ENCODE measurements at regions not wholly inside any gene's neighbourhood (a gene's known extent, or its start where the extent isn't known, plus 50 kb on each side); places are given as distances from the start of the nearest gene placed in this dataset.
A peak's percentile ranks its signal among the peaks of the same experiment; 100 is the strongest.

DNA sequence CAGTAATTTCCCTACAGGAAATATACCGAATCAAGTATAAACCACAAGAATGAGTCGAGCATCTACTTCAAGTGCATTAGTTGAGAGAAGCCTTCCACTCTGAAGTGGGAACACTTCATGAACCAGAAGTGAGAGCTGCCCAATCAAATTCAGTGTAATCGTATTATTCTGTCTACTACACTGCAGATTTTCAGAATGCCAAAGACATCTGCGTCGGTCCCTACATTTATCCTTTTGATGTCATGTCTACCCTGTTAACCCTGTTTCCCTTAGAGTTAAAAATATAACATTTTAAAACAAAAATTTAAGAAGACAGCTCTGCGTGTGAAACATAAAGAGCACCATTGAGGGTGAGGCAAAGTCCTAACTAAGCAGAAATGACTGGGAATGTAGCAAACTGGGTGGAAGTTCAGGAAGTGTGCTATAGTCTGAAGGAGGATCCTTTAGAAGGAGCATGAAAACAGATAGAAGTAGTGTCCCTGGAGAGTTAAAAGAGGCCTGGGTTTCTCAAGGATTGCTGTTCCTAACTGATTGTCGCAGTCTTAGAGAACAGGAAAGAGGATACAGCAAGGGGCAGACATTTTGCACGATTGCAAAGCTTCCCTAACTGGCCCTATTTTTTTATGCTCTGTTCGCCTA, 291.2 kb downstream of the PTPRC start:
- no peaks in the 10 kb centered on the region for H3K4me1 ChIP-seq (ENCODE audit: control insufficient read depth, insufficient read depth, low read length)
- H3K27me3 ChIP-seq (ENCODE audit: control insufficient read depth, insufficient read depth, low read length) = no peaks in the 10 kb centered on the region
- no peak overlapping the region for H3K4me3 ChIP-seq (ENCODE audit: low read length)
- 67% methylated on average over 6 of the region's 9 CpGs for WGBS (ENCODE audit: insufficient coverage, low lambda C conversion rate)
- H3K9me3 ChIP-seq (ENCODE audit: control insufficient read depth, low read depth, low read length) = no peaks in the 10 kb centered on the region
- no peaks in the 10 kb centered on the region for H3K36me3 ChIP-seq (ENCODE audit: control insufficient read depth, insufficient read depth, low read length)
- peak overlapping the region; percentile 28 for H3K27ac ChIP-seq (ENCODE audit: low read length)
- DNase-seq = peak in 1 of 2 donors; percentile 25

DNA sequence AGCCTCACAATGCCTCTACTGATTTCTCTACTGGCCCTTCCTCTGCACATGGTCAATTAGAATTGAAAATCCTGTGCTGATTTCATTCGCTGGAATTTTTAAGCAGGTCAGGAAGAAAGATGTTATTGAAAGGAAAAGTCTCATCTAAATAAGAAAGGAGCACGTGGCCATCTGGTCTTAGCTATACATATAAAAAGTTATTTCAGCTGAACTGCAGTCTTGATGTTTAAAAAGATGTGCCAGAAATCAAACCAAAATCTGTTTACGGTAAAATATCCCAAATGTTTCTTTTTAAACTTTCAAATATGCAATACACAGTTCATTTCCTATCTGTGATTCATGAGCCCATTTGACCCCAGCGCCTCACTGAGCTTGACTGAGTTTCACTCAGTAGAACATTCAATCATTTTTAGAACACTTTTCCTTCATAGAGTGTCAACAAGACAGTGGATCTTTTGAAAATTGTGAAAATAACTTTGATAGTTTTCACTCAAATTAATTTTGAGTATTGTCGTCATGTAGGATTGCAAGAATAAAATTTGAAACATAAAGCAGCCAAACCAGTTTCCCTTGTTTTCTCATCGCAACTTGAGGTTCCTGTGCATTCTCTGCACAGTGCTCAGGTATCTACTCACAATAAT, 293.6 kb downstream of the PTPRC start:
- Histone ChIP-seq H3K9me3 (ENCODE audit: control insufficient read depth, low read depth, low read length) (no peaks in the 10 kb centered on the region), H3K27ac (ENCODE audit: low read length) (no peak overlapping the region), H3K4me3 (ENCODE audit: low read length) (no peak overlapping the region), H3K4me1 (ENCODE audit: control insufficient read depth, insufficient read depth, low read length) (no peaks in the 10 kb centered on the region), H3K27me3 (ENCODE audit: control insufficient read depth, insufficient read depth, low read length) (no peaks in the 10 kb centered on the region), H3K36me3 (ENCODE audit: control insufficient read depth, insufficient read depth, low read length) (no peaks in the 10 kb centered on the region)
- no peak for DNase-seq
- 71% methylated on average over 3 of the region's 6 CpGs for WGBS (ENCODE audit: insufficient coverage, low lambda C conversion rate)

DNA sequence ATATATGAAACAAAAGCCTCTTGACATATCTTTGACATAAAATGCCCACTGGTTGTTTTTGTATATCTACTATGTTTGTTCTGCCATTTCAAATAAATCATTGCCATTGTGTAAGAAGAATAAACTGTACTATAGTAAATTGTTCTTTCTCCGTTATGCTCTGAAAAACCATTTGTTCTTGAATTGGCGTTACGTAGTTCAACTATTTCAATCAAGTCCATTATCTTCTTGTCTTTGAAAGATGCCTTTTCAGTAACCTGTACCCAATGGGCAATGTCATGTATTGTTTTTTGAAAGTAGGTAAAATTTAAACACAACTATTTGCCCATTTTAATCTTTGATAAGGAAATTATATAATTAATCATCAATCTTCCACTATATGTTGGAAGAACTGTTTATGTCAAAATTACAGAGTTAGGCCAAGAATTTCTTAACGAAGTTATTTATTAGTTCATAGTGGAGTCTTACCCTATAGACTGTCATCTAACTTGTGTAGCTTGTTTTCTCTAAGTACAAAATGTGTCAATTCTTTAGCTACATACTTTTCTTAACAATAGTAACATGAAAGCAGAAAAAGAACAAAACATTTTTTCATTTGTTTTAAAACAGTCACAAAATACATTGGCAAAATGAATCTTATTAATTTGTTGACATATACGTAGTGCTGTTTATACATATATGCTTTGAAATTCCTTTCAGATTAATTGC, 294.8 kb downstream of the PTPRC start:
- Histone ChIP-seq H3K36me3 (ENCODE audit: control insufficient read depth, insufficient read depth, low read length) (no peaks in the 10 kb centered on the region), H3K4me1 (ENCODE audit: control insufficient read depth, insufficient read depth, low read length) (no peaks in the 10 kb centered on the region), H3K27me3 (ENCODE audit: control insufficient read depth, insufficient read depth, low read length) (no peaks in the 10 kb centered on the region), H3K9me3 (ENCODE audit: control insufficient read depth, low read depth, low read length) (no peaks in the 10 kb centered on the region), H3K4me3 (ENCODE audit: low read length) (peak overlapping the region; percentile 60), H3K27ac (ENCODE audit: low read length) (no peak overlapping the region)
- 86% methylated on average over 4 of the region's 5 CpGs for WGBS (ENCODE audit: insufficient coverage, low lambda C conversion rate)
- no peak for DNase-seq

DNA sequence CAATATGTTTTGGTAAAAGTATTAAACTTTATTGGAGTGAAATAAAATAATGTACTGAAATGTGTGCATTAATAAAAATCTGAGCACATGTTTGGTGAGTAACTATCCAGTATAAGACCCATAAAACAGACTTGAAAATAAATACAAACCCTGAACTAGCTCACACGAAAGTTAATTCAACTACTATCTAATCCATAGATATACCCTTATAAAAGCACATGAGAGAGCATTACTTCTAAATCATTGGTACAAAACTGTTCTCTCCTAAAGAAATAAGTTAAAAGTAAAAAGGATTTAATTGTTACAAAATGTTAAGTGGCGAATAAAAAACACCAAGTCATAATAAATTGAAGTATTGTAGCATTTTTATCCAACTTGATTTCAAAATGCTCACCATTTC, 295.6 kb downstream of the PTPRC start:
- Histone ChIP-seq H3K4me3 (ENCODE audit: low read length) (peak overlapping the region; percentile 60), H3K4me1 (ENCODE audit: control insufficient read depth, insufficient read depth, low read length) (no peaks in the 10 kb centered on the region), H3K27me3 (ENCODE audit: control insufficient read depth, insufficient read depth, low read length) (no peaks in the 10 kb centered on the region), H3K9me3 (ENCODE audit: control insufficient read depth, low read depth, low read length) (no peaks in the 10 kb centered on the region), H3K27ac (ENCODE audit: low read length) (peak overlapping the region; percentile 29), H3K36me3 (ENCODE audit: control insufficient read depth, insufficient read depth, low read length) (no peaks in the 10 kb centered on the region)
- no peak for DNase-seq
- WGBS (ENCODE audit: insufficient coverage, low lambda C conversion rate) = no CpG with 5 or more reads among the region's 2 CpGs

DNA sequence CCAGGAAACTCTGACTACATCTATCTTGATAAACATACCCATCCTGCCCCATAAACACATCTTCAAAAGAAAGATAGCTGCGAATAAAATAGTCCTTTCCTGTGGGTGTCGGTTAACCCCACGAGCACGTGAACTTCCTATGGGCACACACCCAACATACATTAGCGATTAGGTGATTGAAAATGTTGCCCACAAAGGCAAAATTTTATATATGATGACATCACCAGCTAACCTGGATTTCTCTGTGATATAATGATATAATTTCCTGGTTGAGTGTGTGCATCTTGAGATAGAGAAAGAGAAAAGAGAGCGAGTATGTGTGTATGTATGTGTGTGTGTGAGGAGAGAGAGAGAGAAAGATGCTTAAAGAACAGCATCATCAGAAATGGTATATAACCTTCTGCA, 296.1 kb downstream of the PTPRC start:
- peak in 1 of 2 donors; percentile 38 for DNase-seq
- no peaks in the 10 kb centered on the region for H3K4me1 ChIP-seq (ENCODE audit: control insufficient read depth, insufficient read depth, low read length)
- peak overlapping the region; percentile 38 for H3K27ac ChIP-seq (ENCODE audit: low read length)
- no peaks in the 10 kb centered on the region for H3K36me3 ChIP-seq (ENCODE audit: control insufficient read depth, insufficient read depth, low read length)
- no peaks in the 10 kb centered on the region for H3K27me3 ChIP-seq (ENCODE audit: control insufficient read depth, insufficient read depth, low read length)
- no CpG with 5 or more reads among the region's 6 CpGs for WGBS (ENCODE audit: insufficient coverage, low lambda C conversion rate)
- peak overlapping the region; percentile 60 for H3K4me3 ChIP-seq (ENCODE audit: low read length)
- no peaks in the 10 kb centered on the region for H3K9me3 ChIP-seq (ENCODE audit: control insufficient read depth, low read depth, low read length)

DNA sequence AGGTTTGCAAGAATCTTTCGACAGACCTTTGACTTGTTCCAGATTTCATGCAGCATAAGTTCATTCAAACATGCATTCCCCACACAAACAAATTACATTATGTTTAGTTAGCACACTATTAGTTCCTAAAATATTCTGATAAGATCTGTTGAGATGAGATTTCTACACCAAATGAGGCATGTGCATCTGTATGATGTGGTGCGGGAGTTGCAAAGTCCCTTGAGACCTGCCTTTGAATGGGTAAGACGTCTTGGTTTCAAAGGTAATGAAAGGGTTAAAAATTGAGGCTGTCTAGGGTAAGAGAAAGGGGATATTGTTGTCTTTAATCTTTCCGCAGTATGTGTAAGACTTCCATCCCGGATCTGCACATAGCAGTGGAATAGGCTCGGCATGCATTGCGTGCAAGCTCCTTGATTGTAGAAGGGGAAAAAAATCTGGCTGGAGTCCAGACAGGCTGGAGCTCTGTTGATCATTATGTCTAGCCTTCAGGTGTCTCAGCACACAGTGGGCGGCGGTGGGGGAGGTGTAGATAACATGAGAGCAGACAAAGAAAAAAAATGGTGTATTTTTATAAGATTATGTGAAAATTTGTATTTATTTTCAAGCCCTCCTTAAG, 296.6 kb downstream of the PTPRC start:
- DNase-seq = peak; percentile 69 to 77
- Histone ChIP-seq H3K9me3 (ENCODE audit: control insufficient read depth, low read depth, low read length) (no peaks in the 10 kb centered on the region), H3K4me3 (ENCODE audit: low read length) (peak overlapping the region; percentile 60), H3K36me3 (ENCODE audit: control insufficient read depth, insufficient read depth, low read length) (no peaks in the 10 kb centered on the region), H3K27me3 (ENCODE audit: control insufficient read depth, insufficient read depth, low read length) (no peaks in the 10 kb centered on the region), H3K4me1 (ENCODE audit: control insufficient read depth, insufficient read depth, low read length) (no peaks in the 10 kb centered on the region), H3K27ac (ENCODE audit: low read length) (peak overlapping the region; percentile 38)
- WGBS (ENCODE audit: insufficient coverage, low lambda C conversion rate) = 0% methylated on average over 2 of the region's 9 CpGs

DNA sequence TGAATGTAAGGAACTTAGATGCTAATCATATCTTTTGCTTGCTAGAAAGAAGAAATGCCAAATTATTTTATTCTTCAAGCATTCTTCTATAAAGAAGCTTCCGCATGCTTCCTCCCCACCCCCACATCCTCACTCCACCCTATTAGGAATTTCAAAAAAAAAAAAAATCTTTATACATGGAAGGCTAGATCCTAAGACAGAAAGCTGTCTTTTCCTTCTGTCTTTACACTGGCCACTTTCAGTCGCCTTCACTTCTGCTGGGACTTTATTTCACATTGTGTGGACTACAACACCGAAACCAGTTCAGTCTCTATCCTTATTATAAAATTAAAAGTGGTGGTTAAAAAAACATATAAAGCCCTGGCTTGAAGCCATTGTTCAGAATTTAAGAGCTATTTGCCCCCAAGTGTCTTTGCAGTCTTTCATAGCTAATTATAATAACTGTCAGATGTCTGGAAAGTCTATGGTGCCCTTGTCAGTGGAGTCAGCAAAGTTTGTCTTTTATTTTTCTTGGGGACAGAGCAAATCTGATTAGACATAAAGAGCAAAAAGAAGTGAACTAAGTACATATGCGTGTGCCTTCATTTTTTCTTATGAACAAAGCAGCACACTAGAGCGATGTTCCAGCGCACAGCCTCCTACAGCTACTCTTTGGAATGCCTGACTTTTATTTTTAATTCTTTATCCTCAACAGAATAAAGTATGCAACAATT, 297.7 kb downstream of the PTPRC start:
- no peak for DNase-seq
- WGBS (ENCODE audit: insufficient coverage, low lambda C conversion rate) = 53% methylated on average over 2 of the region's 6 CpGs
- Histone ChIP-seq H3K4me1 (ENCODE audit: control insufficient read depth, insufficient read depth, low read length) (no peaks in the 10 kb centered on the region), H3K9me3 (ENCODE audit: control insufficient read depth, low read depth, low read length) (no peaks in the 10 kb centered on the region), H3K27ac (ENCODE audit: low read length) (peak overlapping the region; percentile 77), H3K36me3 (ENCODE audit: control insufficient read depth, insufficient read depth, low read length) (no peaks in the 10 kb centered on the region), H3K27me3 (ENCODE audit: control insufficient read depth, insufficient read depth, low read length) (no peaks in the 10 kb centered on the region), H3K4me3 (ENCODE audit: low read length) (peak overlapping the region; percentile 60)

DNA sequence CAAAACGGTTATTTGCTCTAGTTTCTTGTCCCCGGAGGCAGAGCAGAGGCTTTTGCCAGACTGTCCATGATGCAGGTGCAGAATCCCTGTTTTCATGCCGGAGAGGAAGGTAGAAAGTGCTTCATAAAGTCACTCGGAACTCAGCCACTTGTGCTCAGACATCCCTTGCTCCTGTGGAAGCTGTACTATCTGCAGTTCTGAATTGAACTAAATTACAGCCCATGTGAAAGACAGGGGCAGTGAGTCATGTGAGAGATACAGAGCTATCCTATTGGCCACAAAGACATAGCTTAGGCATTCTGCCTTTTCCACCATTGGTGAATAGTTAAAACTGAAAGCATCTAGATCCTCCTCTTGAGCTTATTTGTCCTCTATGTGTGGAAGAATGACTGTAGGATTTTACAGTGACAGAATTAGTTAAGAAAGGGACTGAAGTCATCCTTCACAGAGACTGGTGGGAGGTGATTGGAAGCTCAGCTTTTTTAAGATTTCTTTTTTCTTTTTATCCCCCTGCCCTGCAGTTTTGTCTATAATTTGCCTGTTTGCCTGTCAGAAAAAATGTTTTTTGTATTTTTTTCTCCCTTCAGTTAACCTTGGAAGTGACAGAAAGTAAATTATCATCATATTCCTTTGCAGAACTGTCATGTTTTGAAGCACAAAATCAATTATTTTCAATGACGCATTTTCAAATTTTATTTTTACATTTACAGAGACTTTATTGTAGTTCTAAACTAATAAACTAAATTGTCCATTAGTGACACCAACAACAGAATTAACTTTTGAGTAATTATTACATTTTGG, 298.6 kb downstream of the PTPRC start:
- Histone ChIP-seq H3K4me3 (ENCODE audit: low read length) (peak overlapping the region; percentile 60), H3K27me3 (ENCODE audit: control insufficient read depth, insufficient read depth, low read length) (no peaks in the 10 kb centered on the region), H3K9me3 (ENCODE audit: control insufficient read depth, low read depth, low read length) (no peaks in the 10 kb centered on the region), H3K36me3 (ENCODE audit: control insufficient read depth, insufficient read depth, low read length) (no peaks in the 10 kb centered on the region), H3K27ac (ENCODE audit: low read length) (peak overlapping the region; percentile 77), H3K4me1 (ENCODE audit: control insufficient read depth, insufficient read depth, low read length) (no peaks in the 10 kb centered on the region)
- WGBS (ENCODE audit: insufficient coverage, low lambda C conversion rate) = 100% methylated on average over 1 of the region's 5 CpGs
- peak; percentile 62 to 76 for DNase-seq

DNA sequence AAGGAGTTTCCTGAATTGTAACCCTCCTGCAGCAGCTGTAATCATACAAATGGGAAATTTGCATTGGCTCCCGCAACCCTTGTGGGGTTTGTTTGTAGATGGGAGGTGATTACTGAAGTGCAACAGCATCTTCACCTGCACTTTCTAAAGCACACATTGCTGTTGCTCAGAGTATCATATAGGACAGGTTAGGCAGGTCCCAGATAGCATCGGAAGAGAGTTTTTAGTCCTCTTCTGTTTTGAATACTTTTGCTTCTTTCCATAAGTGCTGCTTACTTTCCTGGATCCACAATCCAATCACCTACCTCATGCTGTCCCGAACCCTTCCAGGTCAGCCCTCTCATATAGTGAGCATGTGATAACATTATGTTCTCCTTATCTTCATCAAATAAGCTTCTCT, 300.4 kb downstream of the PTPRC start:
- no peaks in the 10 kb centered on the region for H3K4me1 ChIP-seq (ENCODE audit: control insufficient read depth, insufficient read depth, low read length)
- no peak for DNase-seq
- H3K4me3 ChIP-seq (ENCODE audit: low read length) = no peak overlapping the region
- 88% methylated on average over 1 of the region's 3 CpGs for WGBS (ENCODE audit: insufficient coverage, low lambda C conversion rate)
- H3K27me3 ChIP-seq (ENCODE audit: control insufficient read depth, insufficient read depth, low read length) = no peaks in the 10 kb centered on the region
- H3K36me3 ChIP-seq (ENCODE audit: control insufficient read depth, insufficient read depth, low read length) = no peaks in the 10 kb centered on the region
- no peak overlapping the region for H3K27ac ChIP-seq (ENCODE audit: low read length)
- H3K9me3 ChIP-seq (ENCODE audit: control insufficient read depth, low read depth, low read length) = no peaks in the 10 kb centered on the region
